Glutamatergic neuron (in vitro differentiated cells): ENCODE measurements at regions not wholly inside any gene's neighbourhood (a gene's known extent, or its start where the extent isn't known, plus 50 kb on each side); places are given as distances from the start of the nearest gene placed in this dataset.

Experiments used
- DNase-seq: peaks from one replicate; pipeline ENCODE4 v3.0.0; 2022
- H3K27ac Mint-ChIP-seq: one replicate; pipeline ENCODE4 v1.8.0; 2020; ENCODE audit warnings: mild to moderate bottlenecking, mixed read lengths, inconsistent platforms; ENCODE audit not compliant: unreplicated experiment
- H3K27me3 Mint-ChIP-seq: one replicate; pipeline ENCODE4 v1.8.0; 2020; ENCODE audit warnings: mild to moderate bottlenecking, moderate library complexity, mixed read lengths, inconsistent platforms; ENCODE audit not compliant: unreplicated experiment
- H3K36me3 Mint-ChIP-seq: one replicate; pipeline ENCODE4 v1.8.0; 2020; ENCODE audit warnings: mild to moderate bottlenecking, mixed read lengths, inconsistent platforms; ENCODE audit not compliant: unreplicated experiment
- H3K4me1 Mint-ChIP-seq: one replicate; pipeline ENCODE4 v1.8.0; 2020; ENCODE audit warnings: mild to moderate bottlenecking, low read depth, mixed read lengths, inconsistent platforms; ENCODE audit not compliant: unreplicated experiment
- H3K4me3 Mint-ChIP-seq: one replicate; pipeline ENCODE4 v1.8.0; 2020; ENCODE audit warnings: mild to moderate bottlenecking, mixed read lengths, inconsistent platforms; ENCODE audit not compliant: unreplicated experiment
- H3K9me3 Mint-ChIP-seq: one replicate; pipeline ENCODE4 v1.8.0; 2020; ENCODE audit warnings: mild to moderate bottlenecking, moderate library complexity, mixed read lengths, inconsistent platforms; ENCODE audit not compliant: unreplicated experiment
- CTCF ChIP-seq: fragments of 200-600 bp; sonication (generic); IDR thresholded peaks from one replicate; pipeline ENCODE4 v1.5.0; 2021; ENCODE audit not compliant: partially characterized antibody, unreplicated experiment

DNA sequence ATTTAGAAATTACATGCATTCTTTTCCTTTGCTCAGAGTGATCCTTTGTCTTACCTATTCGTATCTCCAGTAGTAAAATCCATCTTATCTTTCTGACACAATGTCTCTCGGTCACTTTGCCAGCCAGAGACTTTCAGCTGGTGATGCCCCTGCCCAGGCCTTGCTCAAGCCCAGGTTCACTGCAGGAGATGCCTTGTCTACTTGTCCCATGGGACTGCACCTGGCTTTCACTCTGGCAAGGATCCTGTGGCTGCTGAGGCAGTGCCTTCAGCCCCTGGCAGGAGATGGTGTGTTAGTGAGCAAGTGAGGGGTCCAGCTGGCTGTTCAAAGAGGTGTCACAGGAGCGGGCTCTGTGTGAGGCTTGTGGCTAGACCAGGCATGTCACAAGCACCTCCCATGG is 1268.9 kb downstream of the OTOL1 start:
- H3K27ac Mint-ChIP-seq, result no peak overlapping the region
- H3K4me1 Mint-ChIP-seq, result no peaks in the 10 kb centered on the region
- no peak for TF ChIP-seq CTCF
- no peaks in the 10 kb centered on the region for H3K27me3 Mint-ChIP-seq
- DNase-seq, result no peak
- peaks cover 7% of the 10 kb centered on the region for H3K36me3 Mint-ChIP-seq
- peaks cover 2% of the 10 kb centered on the region for H3K9me3 Mint-ChIP-seq
- no peak overlapping the region for H3K4me3 Mint-ChIP-seq

- Mint-ChIP-seq H3K36me3 (peaks cover 7% of the 10 kb centered on the region), H3K4me3 (no peak overlapping the region), H3K9me3 (peaks cover 2% of the 10 kb centered on the region), H3K4me1 (no peaks in the 10 kb centered on the region), H3K27me3 (no peaks in the 10 kb centered on the region), H3K27ac (no peak overlapping the region)
- DNase-seq, result no peak
- TF ChIP-seq CTCF, result no peak
Observed at GRCh38 chr3:162769564-162769963, 1273.0 kb downstream of the OTOL1 start.

DNA sequence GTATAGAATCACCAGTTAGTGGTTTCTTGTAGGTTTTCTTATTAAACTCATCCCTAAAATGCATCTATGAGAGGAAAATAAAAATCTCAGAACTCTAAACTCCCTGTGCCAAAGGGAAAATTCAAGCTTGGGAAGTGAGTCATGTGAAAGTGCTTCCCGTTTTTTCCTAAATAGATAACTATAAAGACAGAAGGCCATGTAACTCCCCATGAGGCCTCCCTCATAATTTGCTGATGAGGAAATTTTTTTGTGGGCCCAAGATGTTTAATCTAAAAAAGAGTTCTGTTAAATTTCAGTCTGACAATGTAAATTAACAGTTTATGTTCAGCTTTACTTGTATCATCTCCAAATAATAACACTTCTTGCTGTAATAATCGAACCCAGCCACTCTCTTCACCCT is 1273.9 kb downstream of the OTOL1 start:
- no peak for TF ChIP-seq CTCF
- no peak overlapping the region for H3K27ac Mint-ChIP-seq
- H3K9me3 Mint-ChIP-seq, result peaks cover 2% of the 10 kb centered on the region
- DNase-seq, result no peak
- H3K4me3 Mint-ChIP-seq, result no peak overlapping the region
- H3K27me3 Mint-ChIP-seq, result no peaks in the 10 kb centered on the region
- no peaks in the 10 kb centered on the region for H3K4me1 Mint-ChIP-seq
- peaks cover 7% of the 10 kb centered on the region for H3K36me3 Mint-ChIP-seq

DNA sequence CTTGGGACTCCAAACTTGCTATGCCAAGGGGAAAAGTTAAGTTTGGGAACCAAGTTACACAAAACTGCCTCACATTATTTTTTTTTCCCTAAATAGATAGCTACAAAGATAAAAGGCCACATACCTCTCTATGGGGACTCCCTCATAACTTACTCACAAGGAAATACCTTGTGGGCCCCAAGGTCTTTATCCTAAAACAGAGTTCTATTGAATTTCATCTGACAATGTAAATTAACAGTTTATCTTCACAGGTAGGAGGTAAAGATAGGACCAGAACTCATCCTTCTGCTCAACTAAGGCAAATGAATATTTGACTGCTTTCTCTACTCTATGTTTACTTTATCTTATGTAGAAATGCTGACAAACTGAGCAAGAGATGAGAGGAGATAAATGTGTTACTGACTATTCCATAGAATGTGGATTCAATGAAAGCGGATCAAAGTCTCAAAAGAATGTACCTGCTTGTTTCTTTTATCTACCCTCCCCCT is 1278.0 kb downstream of the OTOL1 start:
- TF ChIP-seq CTCF, result no peak
- Mint-ChIP-seq H3K4me1 (no peaks in the 10 kb centered on the region), H3K4me3 (no peak overlapping the region), H3K9me3 (no peaks in the 10 kb centered on the region), H3K27ac (no peak overlapping the region), H3K27me3 (no peaks in the 10 kb centered on the region), H3K36me3 (no peaks in the 10 kb centered on the region)
- no peak for DNase-seq

DNA sequence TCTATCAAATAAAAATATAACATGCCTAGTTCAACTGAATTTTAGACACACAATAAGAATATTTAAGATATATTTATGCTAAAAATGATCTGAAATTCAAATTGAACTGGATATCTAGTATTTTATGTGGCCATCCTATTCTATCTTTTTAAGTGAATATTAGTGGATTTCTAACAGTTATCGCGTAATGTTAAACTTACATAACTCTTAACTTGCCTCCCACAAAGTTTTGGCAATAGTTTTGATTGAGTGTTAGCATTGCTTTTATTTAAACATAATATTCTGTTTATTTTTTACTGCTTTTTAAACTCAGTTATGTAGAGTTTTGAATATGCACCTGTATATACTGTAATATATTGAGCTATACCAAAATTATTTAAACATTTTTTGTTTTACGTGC is 1279.5 kb downstream of the OTOL1 start:
- Mint-ChIP-seq H3K27ac (no peak overlapping the region), H3K4me3 (no peak overlapping the region), H3K36me3 (no peaks in the 10 kb centered on the region), H3K27me3 (no peaks in the 10 kb centered on the region), H3K9me3 (no peaks in the 10 kb centered on the region), H3K4me1 (no peaks in the 10 kb centered on the region)
- no peak for TF ChIP-seq CTCF
- DNase-seq, result no peak
